GM18507 (cell line): ENCODE measurements at regions not wholly inside any gene's neighbourhood (a gene's known extent, or its start where the extent isn't known, plus 50 kb on each side); places are given as distances from the start of the nearest gene placed in this dataset.

Experiments
- DNase-seq: peaks from one replicate; pipeline ENCODE4 v3.0.0; 2011; ENCODE audit warnings: low read depth; ENCODE audit not compliant: insufficient read length; ENCODE audit errors: extremely low spot score
- FAIRE-seq: peaks from 2 replicates; lab custom pipeline; 2011; peaks lifted over from hg19 to GRCh38; lab: Jason Lieb, UNC

DNA sequence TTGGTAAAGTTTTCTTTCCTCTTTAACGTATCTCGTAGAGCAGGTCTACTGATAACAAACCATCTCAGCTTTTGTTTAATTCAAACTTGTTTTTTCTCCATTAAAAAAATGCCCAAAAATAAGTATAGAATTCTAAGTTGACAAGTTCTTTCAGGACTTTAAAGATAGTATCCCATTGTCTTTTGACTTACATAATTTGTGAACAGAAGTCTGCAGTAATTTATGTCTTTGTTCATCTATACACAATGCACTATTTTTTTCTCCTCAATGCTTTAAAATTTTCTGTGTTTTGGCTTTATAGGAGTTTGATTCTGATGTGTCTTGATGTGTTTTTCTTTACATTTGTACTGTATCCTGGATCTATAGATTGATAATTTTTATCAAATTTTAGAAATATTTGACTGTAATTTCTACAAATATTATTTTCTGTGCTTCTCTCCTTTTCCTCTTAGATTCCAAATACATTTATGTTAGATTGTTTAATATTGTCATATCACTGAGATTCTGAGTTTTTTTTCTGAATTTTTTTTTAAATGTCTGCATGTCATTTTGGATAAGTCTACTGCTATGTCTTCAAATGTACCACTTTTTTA, 143.3 kb downstream of the FTCDNL1 start:
- DNase-seq (no peak), FAIRE-seq (no peak)

DNA sequence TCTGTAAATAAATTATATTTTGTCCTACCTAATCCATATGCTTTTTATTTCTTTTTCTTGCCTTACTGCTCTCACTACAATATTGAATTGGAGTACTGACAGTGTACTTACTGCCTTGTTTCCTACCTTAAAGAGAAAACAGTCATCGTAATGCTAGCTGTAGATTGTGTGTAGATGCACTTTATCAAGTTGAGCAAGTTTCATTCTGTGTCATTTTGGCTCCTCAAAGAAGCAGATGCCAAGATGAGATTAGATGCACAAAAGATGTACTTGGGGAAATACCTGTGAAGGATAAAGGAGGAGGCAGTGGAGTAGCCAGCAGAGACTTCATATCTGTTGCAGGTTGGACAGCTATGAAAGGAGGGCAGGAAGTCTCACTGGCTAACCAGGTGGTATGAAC, 145.5 kb downstream of the FTCDNL1 start:
- no peak for FAIRE-seq
- DNase-seq, result no peak

DNA sequence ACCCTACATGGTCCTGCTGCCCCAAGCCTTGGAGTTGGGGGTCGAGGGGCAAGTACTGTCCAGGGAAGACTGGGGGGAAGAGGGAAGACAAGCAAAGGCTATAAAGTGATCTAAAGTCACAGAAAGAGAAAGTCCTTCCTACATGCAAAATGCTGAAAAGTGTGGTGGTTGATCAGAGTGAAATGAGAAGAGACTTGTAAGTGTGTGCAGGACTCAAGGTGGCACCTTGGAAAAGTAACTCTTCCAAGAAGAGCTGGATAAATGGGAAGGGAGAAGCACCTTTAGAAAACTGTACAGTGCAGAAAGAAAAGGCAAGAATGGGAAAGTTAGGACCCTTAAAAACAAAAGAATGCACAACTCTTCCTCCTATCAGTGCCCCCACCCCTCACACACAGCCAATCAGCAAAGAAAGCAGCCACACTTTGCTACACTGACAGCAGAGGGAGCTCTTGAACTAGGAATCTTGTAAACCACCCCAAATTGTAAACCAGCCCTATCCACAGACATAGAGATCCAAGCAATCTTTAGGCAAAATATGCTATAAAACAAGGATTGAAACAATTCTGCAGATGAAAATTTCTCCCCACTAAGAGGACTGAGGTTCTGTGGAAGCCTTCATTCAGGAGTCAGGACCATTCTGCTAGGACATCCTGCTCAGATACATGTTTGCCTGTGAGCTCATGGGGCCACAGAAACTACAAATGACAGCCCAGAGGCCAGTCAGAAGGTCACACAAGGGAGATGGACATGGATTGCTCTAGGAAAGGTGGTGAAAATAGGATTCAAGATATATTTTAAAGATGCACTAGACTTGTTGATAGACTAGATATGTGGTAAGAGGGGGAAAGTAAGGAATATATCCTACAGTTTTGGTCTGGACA, 146.4 kb downstream of the FTCDNL1 start:
- DNase-seq, result no peak
- peak; percentile 42 for FAIRE-seq

DNA sequence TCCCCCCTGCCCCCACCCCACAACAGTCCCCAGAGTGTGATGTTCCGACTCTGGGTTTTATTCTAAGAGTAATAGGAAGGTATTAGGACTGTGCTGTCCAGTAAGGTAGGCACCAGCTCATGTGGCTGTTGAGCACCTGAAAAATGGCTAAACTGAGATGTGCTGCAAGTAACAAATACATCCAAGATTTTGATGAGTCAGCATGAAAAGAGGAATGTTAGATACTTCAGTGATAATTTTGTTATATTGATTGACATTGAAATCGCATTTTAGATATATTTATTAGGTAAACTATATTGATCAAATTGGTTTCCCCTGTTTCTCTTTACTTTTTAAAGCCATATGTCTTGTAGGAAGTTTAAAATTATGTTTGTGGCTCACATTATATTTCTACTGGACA, 147.8 kb downstream of the FTCDNL1 start:
- no peak for FAIRE-seq
- DNase-seq, result no peak

DNA sequence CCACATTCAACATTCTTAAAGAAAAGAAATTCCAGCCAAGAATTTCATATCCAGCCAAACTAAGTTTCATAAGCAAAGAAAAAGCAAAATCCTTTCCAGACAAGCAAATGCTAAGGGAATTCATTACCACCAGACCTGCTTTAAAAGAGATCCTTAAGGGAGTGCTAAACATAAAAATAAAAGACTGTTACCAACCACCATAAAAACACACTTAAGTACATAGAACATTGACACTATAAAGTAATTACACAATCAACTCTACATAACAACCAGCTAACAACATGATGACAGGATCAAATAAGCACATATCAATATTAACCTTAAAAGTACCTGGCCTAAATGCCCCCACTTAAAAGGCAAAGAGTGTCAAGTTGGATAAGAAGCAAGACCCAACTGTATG, 153.5 kb downstream of the FTCDNL1 start:
- no peak for FAIRE-seq
- no peak for DNase-seq

DNA sequence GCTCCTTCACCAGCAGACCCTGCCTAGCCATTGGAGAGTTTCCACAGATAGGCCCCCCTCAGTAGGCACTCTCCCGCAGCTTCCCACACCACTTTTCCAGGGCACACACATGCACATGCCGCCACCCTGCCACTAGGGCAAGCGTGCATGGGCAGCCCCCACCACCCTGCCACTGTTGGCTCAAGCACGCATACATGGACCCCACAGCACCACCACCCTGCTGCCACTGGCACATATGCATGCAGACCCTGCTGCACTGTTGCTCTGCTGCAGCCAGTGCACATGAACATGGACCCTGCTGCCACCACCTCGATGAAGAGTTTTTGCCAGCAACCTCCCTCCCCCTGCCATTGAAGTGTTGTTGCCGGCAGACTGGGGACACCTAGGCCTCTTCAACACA, 154.9 kb downstream of the FTCDNL1 start:
- DNase-seq, result no peak

DNA sequence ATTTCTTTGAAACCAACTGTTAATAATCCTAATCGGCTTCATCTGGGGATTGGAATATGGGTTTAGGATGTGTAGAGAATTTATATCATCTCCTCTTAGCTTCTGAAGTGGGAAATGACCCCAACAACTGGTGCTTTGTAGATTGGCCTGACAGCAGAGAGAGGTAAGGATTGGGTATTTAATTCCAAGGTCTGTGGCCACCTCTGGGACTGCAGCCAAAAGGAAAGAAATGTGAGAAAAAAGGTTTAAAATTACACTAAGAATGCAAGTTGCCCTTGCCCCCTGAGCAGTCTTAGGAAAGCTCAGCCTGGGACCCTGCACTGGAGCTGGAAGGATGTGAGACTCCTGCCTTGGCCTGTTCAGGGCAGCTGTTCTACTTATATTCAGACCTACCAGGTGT, 157.1 kb downstream of the FTCDNL1 start:
- FAIRE-seq (no peak), DNase-seq (no peak)

More for the DNA sequence above, 154.9 kb downstream of the FTCDNL1 start:
- no peak for FAIRE-seq

DNA sequence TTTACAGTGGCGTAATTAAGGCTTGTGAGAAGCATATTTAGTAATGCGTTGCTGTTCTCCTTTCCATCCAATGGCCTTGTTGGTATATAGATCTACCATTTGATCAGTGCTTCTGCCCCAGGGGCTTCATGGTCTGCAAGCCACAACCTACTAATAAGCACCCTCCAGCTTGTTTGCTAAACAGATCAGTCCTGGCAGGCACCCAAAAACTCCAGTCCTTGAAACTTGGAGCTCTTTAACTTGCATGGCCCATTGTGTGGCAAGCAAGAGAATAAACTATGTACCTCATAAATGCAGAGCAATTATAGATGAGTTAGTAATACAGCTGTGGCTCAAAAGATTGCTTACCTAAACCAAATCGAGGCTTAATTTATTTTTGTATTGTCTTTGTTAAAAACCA, 158.5 kb downstream of the FTCDNL1 start:
- FAIRE-seq (no peak), DNase-seq (no peak)

DNA sequence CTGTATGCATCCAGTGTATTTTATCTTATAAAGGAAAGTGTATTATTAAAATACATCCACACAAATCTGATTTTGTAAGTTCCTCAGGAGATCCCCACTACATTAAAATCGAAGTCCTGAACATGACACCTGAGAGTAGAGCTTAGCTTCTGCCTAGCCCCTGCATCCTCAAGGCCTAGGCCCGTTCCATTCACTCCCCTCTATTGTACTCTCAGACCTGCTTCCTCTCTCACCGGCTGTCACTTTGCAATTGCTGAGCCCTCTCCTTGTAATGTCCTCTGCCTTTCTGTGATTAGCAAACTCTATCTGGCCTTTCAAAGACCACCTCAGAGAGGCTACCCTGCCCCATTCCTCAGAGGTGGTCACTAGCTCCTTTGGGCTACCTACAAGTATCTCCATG, 160.8 kb downstream of the FTCDNL1 start:
- DNase-seq (no peak), FAIRE-seq (no peak)

DNA sequence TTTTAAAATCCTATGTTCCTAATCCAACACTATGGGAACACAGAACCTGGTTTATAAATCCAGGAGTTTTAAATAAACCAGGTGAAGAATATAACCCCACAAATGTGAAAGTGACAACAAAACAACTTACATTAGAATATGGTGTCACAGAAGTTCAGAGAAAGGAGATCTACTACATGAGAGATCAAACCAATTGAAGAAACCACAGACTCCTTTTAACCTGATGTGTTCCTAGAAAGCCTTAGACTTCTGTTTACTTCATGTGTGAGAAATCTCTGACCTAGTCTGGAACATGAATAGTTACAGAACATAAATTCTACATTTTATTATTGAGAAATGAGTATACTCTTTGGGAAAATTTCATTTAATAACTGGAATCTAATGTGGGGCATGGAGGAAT, 165.3 kb downstream of the FTCDNL1 start:
- no peak for FAIRE-seq
- DNase-seq, result no peak

DNA sequence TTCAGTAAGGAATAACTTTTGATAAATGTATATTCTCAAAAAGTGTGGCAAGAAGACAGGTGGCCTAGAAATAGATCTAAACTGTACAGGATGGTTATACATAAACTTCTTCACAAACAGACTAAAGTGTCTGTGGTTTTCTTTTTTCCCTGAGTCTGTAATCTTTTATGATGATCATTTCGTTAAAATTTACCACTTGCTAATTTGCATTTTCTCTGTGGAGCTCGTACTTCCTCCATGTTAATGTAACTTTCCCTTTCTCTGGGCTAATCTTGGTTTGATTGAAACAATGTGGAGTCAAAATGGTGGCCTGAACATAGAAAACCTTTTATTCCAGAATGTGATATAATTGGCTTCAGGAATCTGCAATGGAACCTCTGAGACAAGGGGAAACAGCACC, 166.2 kb downstream of the FTCDNL1 start:
- no peak for DNase-seq
- FAIRE-seq, result peak; percentile 44

DNA sequence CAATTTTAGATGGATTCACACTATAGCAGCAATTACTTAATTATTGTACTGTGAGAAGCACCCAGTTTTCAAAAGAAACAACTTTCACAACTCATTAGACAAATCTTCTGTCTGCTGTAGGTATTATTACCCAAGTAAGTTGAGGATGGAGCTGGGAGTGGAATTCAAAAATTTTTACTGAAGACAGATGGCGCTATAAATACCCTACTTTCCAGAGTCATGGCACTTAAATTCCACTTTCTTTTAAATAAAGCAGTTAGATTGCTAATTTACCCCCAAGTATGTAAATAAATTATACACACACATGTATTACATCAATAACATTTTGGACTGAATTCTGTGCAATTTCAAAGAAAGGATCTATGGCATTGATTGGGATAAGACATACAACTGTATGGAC, 166.8 kb downstream of the FTCDNL1 start:
- DNase-seq, result no peak

DNA sequence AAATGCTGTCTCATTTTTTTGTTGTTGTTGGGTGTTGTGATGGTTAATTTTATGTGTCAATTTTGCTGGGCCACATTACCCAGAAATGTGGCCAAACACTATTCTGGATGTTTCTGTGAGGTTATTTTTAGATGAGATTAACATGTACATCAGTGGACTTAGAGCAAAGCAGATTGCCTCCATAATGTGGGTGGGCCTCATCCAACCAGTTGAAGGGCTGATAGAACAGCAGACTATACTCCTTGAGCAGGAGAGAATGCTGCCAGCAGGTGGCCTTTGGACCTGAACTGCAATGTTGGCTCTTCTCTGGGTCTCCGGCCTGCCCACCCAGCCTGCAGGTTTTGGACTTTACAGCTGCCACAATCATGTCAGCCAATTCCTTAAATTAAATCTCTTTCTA, 169.0 kb downstream of the FTCDNL1 start:
- FAIRE-seq, result no peak
- no peak for DNase-seq

More for the DNA sequence above, 166.8 kb downstream of the FTCDNL1 start:
- FAIRE-seq, result no peak

DNA sequence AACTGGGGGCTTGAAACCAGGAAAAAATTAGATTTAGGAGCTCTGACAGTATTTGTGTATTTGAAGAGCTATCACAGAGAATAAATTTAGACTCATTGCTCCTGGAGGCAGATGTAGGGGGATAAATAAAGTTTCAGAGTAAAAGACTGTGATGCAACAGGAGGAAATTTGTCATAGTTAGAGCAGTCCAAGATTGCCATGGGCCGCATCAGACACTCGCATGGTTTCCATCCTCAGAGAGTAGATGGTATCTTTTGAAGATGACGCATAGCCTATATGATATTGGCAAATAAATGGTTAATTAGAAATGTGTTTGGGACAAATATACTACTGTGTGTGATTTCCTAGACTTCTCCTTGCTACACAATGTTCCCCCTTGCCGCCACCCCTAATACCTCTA, 170.5 kb downstream of the FTCDNL1 start:
- FAIRE-seq, result no peak
- no peak for DNase-seq

DNA sequence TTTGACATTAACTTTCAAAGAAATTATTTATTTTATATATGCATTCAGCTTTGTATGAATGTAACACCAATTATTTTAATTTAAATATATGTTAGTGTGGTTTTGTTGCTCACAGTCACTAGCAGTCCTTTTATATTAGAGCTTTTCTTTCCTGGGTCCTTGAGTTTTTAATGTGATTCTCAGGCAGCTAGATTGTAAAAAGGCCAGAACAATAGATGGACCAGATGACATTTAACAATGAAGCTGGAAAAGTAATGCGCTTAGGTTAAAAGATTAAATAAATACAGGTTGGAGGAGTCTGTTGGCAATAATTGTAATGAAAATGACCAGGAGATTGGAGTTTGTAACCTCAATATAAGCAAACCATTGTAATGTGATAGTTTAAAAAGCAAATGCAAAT, 171.1 kb downstream of the FTCDNL1 start:
- DNase-seq, result no peak

DNA sequence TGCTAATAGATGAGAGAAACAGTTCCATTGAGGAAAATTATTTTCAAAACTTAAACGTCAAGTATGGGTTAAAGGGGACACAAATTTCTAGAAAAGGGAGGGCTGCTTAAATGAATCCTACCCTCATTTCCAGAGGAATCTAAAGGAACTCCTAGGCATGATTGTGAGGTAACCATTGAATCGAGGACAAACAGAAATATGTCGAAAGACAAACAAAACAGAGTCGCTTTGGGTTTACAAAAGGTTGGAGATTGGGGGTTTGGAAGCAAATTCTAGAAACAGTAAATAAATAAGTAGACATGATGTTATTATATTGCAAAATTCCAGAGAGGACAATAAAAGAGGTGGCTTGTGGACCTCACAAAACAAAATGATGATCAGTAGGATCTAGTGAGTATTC, 173.1 kb downstream of the FTCDNL1 start:
- FAIRE-seq, result no peak

More for the DNA sequence above, 171.1 kb downstream of the FTCDNL1 start:
- no peak for FAIRE-seq

DNA sequence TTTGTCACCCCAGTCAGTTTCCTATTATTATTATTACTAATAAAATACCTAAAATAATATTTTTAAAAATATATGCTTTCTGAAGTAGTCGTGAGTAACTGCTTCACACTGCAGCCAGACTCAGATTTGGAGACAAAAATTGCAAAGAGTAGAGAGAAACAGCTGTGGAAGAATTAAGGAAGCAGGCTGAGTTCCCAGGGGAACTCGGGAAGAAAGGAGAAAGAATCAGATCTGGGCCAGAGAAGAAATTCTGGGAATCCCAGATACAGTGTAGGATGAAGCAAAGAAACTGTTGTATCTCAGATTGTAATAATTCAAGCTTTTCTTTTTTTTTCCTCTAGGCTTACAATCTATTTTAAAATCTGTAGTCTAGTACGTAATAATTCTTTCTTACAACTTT, 182.3 kb downstream of the FTCDNL1 start:
- no peak for FAIRE-seq
- DNase-seq, result no peak

More for the DNA sequence above, 173.1 kb downstream of the FTCDNL1 start:
- DNase-seq, result no peak

DNA sequence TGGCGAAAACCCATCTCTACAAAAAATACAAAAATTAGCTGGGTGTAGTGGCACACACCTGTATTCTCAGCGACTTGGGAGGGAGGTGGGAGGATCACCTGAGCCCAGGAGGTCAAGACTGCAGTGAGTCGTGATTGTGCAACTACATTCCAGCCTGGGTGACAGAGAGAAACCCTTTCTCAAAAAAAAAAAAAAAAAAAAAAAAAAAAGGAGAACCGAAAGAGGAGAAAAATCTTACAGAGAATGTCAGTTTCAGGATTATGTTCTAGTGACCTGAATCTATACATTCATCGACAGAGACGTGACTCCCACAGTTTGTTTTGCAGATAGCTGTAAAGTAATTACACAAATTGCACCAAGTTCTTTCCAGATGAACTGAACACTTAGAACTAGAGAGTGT, 187.8 kb downstream of the FTCDNL1 start:
- DNase-seq (no peak), FAIRE-seq (peak; percentile 73)

DNA sequence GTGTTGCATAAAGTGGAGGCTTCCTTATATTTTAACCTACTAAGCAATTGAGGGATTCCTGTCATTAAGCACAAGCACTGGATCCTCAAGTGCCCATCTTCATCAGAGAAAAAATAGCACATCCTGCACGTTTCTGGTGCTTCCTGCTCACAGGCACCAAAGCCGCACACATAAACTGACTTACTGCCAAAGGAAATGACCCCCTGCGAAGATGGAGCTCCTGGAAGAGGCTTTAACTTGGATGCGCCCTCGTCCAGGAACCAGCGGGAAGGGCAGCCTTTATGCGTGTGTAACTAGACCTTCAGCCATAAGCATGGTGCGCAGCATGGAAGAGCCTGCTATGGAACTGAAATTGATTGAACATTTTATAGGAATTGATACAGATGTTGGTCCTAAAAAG, 188.7 kb downstream of the FTCDNL1 start:
- FAIRE-seq (no peak), DNase-seq (no peak)

DNA sequence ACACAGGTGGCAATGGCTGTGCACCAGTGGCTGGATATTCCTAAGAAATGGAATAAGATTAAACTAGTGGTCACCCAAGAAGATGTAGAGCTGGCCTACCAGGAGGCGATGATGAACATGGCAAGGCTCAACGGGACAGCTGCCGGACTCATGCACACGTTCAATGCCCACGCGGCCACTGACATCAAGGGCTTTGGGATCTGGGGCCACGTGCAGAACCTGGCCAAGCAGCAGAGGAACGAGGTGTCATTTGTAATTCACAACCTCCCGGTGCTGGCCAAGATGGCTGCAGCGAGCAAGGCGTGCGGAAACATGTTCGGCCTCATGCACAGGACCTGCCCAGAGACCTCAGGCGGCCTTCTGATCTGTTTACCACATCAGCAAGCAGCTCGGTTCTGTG, 190.8 kb downstream of the FTCDNL1 start:
- FAIRE-seq (no peak), DNase-seq (no peak)

DNA sequence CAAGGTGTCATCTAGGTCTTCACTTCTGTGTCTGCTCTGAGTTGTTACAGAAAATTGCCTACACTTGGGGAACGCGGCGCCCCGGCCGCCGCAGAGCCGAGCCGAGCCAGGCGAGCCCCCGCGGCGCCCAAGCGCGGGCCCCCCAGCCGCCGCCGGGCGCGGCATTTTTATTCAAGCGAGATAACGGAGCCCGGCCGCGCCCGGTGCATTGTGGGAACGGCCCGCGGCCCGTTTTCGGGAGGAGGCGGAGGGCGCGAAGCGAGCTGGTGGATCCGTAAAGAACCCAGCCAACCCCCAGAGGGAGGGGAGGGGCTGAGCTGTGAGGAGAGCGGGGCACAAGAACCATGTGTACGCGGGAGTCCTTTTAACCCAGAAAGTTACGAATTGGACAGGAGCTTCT, 191.8 kb downstream of the FTCDNL1 start:
- DNase-seq (no peak), FAIRE-seq (no peak)
